GM19455 (cell line): ENCODE measurements at regions not wholly inside any gene's neighbourhood (a gene's known extent, or its start where the extent isn't known, plus 50 kb on each side); places are given as distances from the start of the nearest gene placed in this dataset.

Source experiments
- ATAC-seq: cut with Tn5 transposase; IDR thresholded peaks from one replicate; pipeline ENCODE4 v1.9.1; 2021; ENCODE audit not compliant: unreplicated experiment

DNA sequence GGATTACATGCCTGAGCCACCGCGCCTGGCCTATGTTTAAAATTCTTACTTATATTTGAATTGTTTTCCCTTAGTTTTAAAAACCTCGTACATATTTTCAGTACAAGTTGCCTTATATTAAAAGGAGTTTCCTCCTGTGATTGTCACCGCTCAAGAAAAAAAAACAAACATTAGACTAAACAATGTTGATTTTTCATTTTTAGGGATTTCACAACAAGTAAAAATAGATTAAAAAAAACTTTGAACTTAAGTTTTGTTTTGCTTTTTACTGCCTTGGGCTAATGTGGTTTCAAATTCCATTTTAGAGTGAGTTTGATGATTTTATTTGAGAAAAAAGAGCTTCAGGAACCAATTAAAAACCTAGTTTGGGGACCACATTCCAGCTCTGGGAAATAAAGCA is 1196.6 kb upstream of the CDH18 start:
- ATAC-seq: no peak

DNA sequence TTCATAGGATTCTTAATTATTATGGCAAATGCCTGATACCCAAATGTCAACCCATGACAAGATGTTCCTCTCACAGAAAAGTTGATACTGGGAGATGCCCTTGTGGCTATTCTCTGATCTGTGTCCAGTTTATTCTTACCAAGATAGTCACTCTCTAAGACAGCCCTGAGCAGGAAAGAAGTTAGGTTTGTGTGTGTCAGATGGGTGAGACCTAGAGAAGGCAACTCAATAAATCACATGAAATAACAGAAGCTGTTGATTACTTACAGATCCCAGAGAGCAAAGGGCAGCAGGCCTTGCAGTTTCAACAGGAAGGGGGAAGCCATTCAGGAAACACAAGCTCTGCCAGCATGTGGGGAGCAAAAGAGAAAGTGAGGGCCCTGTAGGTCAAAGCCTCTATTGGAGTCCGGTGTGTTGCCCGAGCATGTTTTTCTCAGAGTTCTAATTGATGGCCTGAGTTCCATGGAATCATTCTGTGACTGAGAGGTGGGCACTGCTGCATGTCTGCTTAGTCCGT is 1193.7 kb upstream of the CDH18 start:
- ATAC-seq: no peak

DNA sequence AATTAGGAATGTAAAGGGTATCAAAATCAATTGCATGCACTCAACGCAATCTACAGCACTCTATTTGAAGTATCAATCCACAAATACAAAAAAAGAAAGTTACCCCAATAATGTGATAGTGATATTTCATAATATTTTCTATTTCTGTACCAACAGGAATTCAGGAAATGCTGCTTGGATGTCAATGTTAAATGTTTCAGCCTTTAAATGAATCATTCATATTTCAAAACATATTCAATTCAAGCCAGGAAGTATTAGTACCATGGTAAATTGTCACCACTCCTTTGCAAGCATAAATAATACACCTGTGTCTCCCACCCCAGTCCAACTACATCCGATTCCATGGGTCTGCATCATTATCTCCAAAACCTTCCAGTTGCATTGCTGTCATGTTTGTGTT is 1185.5 kb upstream of the CDH18 start:
- ATAC-seq: no peak

DNA sequence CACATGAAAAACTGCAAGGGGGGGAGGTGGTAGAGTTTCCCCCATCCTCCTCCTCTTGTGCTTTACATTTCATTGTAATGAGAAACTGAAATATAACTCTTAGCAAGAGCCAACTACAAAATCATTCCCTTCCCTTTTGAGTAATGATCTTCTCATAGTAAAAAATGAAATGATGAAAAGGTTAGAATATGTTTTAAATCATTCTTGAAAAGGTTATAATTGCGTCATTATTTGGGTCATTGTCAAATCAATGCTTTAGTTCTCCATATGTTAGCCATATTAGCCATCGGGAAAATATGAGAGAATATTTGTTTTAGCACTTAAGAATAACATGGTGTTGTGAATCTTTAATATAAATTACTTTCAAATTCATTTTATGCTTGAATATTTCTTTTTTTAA is 1185.0 kb upstream of the CDH18 start:
- no peak for ATAC-seq

DNA sequence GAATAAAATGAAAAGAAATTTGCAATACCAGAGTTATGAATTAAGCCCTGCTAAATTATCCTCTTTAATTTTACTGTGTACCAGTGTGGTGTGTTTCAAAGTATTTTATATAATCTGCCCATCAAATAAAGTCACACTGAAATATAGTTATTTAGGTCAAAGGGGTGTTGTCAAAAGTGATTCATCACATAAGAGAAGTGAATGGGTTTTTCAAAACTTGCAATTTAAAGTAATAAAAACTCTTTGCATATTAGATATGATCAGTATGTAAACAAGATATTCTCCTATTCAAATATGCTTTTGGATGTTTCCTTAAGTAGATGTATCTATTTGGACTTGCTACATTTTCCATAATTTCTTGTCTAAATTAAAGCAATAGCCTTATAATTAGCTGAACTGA is 1183.0 kb upstream of the CDH18 start:
- ATAC-seq: no peak

DNA sequence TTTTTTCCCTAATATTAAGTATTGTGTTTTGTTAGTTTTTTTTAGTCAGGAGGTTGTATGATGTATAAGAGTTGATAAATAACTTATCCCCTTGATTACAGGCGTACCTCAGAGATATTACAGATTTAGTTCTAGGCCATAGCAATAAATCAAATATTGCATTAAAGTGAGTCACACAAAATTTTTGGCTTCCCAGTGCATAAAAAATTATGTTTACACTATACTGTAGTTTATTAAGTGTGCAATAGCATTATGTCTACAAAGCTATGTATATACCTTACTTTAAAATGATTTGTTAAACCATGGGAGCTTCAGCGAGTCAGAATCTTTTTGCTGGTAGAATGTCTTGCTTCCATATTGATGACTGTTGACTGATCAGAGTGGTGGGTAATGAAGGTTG is 1180.6 kb upstream of the CDH18 start:
- ATAC-seq: no peak

DNA sequence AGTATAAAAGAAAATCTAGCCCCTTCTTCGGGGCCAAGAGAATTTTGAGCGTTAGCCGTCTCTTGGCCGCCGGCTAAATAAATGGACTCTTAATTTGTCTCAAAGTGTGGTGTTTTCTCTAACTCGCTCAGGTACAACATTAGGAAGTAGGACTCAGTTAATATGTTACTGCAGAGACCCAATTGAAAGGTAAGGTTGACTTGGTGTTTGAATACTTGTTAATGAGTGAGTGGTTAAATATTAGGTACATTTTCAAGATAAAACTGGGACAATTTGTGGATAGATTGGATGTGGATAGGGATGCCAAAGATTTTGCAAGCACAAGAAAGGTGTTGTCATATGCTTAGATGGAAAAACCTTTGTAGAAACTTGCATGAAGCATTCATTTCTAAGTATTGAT is 1177.3 kb upstream of the CDH18 start:
- ATAC-seq: no peak

DNA sequence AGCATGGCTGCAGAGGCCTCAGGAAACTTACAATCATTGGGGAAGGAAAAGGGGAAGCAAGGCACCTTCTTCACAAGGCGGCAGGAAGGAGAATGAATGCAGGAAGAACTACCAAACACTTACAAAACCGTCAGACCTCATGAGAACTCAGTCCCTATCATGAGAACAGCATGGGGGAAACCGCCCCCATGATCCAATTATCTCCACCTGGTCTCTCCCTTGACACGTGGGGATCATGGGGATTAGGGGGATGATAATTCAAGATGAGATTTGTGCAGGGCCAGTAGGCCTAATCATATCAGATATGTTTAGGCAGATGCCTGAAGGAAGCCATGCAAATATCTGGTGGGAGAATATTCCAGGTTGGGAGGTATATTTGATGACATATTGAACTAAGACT is 1176.4 kb upstream of the CDH18 start:
- no peak for ATAC-seq

DNA sequence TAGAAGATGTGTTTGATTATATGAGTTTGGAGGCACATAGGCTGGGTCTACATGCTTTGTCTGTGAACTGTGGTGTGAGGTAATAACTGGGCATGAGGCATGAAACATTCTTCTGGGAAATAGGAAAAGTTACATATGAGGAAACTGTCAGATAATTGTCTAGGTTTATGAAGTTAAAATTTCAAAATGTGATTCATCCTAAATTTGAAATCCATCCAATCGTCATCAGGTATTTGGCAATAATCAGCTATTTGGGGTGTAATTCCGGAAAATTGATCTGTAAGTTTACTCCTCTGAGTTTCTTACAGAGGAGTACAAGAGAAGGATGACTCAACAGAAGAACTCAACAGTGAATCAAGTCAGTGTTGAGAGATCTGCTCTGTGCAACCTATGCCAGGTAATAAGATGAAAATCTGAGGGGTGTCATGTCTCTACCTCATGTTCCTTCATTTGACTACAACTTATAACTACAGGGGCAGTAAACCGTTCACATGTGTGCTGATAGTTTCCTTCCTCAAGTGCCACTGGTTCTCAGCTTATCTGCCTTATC is 1171.6 kb upstream of the CDH18 start:
- ATAC-seq: no peak

DNA sequence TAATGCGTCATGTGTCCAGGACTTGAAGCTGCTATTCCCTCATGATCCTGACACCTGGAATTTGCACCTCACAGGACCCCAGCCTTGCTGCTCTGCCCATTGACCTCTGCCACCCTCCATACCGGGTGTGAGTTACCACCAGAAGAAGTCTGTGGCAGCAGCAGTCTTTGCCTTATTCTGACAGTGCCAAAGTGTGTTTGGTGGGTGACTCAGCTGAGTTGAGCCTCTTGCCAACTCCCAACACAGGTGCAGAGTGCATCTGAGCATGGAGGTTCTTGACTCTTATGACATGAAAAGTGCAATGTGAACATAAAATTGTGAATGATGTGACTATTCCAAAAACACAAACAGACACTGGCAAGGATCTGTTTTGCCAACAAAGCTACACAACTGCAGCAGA is 1166.5 kb upstream of the CDH18 start:
- ATAC-seq: no peak

DNA sequence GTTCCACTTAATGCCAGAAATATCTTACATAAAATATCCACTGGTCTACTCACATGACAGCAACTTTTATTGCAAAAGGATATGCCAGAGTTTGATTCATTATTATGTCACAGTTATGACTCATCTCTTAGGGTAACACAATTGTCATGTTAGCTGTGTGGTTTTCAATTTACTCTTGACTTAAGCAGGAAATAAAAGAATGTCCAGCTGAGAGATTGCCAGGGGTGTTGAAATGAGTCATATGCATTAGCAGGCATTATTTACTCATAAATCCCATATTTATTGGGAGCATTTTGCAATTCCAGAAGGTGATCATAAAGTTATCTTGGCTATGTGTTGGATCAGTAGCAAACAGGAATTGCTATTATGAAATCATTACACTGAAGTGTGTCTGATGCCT is 1164.6 kb upstream of the CDH18 start:
- no peak for ATAC-seq

DNA sequence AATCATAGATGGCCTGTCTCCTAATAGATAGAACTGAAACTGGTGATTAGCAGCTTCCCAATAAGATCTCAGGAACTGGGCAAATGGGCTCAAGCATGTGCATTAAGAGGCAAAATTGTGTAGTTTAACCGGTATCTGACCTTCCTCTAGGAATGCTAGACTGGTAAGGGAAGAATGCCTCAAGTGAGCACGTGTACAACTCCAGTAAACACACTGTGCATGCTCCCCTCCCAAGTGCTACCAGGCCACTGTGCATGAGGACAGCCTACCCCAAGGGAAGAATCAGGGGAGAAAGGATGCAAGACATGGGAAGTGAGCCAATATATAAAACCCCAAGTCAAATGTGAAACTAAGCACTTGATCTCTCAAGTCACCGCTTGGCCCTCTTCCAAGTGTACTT is 1157.4 kb upstream of the CDH18 start:
- ATAC-seq: no peak

DNA sequence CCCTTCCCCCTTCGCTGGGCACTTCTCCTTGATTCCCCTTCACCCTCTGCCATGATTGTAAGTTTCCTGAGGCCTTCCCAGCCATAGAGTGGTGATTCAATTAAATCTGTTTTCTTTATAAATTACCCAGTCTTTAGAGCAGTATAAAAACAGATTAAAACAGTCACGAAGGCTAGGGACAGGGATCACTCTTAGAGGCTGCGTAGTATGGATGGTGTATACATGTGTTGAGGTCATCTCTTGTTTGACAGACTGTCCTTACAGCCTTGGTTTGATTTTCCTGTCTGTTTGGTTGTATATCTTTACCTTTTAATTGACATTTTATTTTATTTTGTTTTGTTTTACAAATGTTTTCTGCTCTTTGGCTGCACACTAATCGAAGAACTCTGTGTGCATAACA is 1155.7 kb upstream of the CDH18 start:
- ATAC-seq: no peak

DNA sequence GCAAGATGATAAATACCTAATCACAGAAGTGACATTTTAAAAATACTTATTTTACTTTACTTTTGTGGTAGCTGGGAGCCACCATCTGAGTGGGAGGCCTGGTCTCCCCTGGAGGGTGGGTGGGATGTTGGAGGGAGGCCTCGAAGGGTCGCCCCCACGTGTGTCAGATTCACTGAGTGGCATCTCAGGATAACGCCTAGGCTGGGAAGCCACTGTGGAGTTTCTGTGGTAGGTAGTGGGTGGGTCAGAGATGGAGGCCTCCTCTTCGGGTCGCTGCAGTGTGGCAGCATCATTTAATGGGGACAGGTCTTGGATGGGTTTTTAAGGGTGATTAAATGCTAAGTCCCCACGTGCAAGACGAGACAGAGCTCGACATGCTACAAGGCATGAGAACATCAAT is 1154.8 kb upstream of the CDH18 start:
- ATAC-seq: no peak

DNA sequence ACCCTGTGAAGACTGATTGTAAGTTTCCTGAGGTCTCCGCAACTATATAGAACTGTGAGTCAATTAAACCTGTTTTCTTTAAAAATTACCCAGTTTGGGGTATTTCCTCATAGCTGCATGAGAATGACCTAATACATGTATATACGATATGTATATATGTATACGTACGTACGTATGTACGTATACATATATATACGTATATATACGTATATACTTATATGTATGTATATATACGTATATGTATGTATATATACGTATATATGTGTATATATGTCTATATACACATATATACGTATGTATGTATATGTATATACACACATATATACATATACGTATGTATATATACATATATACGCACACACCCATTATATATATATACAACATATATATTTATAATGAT is 1153.0 kb upstream of the CDH18 start:
- ATAC-seq: no peak

DNA sequence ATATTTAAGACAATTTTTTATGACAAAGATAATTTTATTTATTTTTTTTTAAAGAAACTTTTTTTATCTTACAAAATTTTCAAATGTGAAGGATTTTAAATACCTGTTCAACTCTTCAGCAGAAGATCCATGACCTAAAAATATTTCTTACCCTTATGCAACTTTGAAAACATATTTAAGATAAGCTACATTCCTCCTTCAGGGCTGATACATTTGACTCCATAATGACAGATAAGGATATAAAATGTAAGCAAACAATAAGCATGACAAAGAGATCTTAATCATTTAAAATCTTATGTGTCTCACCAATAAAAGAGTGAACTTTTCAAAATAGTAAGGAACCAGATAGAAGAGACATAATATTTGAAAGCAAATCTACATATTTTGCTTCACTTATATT is 1138.2 kb upstream of the CDH18 start:
- no peak for ATAC-seq

DNA sequence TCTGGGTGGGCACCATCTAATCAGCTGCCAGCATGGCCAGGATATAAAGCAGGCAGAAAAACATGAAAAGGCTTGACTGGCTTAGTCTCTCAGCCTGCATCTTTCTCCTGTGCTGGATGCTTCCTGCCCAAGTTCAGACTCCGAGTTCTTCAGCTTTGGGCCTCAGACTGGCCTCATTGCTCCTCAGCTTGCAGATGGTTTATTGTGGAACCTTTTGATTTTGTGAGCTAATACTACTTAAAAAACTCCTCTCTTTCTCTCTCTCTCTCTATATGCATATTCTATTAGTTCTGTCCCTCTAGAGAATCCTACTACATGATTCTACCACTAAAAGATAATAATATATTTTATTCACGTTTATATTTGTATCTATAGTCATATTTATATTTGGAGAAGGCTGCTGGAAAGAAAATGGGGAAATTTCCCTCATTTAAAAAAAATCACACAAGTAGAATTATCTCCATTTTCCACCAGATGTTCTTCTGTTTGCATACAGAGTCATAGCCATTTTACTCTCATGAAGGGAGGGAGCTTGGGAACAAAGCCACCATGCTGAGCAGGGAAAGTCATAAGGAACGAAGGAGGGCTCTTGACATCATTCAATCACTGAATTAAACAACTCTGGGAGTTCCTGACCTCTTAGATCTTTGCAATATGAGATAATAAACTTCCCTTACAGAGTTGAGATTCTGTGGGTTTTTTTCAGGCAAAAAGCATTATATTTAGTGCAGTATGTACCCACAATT is 1137.4 kb upstream of the CDH18 start:
- ATAC-seq: no peak

DNA sequence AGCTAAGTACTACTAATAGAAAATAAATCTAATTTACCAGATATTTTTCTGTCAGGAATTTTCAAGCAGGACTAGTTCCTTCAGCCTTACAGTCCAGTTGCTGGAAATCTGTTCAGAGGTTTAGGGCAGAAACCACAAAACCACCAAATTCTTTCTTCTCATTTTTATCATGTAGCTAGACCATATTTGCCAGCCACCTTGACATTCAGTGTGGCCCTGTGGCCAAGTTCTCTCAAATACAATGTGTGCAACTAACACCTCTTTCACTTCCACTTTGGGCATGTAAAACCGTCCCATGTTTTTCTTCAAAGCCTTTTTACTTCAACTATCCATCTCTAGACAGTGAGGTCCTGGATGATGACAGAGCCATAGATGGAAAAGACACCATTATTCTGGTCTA is 1133.2 kb upstream of the CDH18 start:
- ATAC-seq: no peak

DNA sequence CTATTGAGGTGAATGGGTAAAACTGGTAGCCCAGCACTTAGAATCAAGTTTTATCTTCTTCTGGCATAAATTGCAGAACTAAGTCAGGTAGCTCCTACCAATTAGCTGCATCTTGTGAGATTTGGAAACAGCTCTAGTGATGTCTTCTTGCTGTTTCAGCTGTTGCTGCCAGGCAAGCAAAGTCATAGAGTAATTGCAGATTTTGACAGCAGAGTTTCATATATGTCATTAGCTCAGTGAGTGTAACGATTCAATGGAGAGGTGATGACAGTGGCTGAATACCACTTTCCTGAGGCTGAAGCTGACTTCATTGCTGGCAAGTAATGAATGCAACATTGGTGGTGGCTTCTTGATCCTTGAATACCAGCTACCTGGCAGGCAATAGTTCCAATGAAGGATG is 1109.7 kb upstream of the CDH18 start:
- ATAC-seq: no peak

DNA sequence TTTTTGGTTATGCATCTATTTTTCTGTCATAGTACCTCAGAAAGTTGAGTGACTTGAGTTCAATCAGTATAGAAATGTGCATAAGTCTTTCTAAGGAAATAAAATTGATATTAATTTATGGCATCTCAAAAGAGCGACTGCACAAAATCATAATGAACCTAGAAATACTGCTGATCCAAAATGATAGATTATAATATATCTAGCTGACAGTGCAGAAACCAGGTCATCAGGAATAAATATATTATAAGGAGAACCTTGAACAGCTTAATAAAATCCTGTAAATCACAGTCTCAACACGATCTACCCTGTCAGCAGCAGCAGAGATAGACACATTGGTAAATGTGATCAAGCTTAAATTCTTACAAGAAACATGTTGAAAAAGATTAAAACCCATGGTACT is 1106.6 kb upstream of the CDH18 start:
- no peak for ATAC-seq

DNA sequence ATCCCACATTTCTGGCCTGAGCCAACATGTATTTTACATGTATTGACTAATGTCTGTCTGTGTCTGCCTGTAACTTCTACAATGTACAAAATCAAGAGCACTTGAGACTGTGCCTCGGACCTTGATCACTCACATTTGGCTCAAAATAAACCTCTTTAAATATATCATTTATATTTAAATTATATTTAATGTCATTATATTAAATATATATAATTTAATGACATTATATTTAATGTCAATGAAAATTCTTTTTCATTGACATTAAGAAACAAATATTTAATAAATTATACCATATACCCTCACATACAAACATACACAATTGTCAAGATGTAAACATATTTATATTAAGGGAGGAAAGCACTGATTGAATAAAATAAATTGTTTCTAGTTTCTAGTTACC is 1099.8 kb upstream of the CDH18 start:
- no peak for ATAC-seq

DNA sequence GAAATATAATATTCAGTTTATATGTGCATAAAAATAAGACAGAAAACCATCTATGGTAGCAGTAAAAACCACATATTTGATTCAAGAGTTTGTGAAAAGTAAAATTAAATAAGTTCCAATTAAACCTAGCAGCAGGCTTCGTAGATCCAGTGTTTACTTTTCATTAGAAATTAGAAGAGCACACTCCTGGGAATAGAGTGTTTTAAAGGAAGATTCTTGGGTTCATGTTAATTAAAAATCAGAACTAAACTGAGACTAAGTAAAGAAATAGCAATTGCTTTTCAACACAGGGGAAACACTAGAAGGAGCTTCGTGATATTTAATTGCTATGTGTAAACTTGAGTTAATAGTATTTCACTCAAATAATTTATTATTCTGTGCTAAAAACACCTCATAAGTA is 1097.8 kb upstream of the CDH18 start:
- ATAC-seq: no peak

DNA sequence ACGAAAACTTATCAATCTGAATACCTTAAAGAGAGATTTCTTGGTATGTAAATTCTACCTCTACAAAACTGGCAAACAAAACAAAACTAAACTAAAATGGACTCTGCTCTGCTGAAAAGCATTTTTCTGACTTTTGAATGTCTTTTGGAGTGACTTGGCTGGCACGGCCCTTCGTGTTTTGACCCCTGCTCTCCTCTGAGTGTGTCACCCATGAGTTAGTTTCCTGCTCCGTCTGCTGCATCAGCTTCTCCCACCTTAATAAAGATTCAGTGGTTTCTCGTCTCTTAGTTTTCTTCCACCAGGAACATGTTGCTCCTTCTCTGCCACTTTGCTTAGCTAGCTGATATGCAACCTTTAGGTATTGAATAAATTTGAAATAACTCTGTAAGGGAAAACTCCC is 1084.0 kb upstream of the CDH18 start:
- ATAC-seq: no peak
